Endodermal cell (in vitro differentiated cells): ENCODE measurements at regions not wholly inside any gene's neighbourhood (a gene's known extent, or its start where the extent isn't known, plus 50 kb on each side); places are given as distances from the start of the nearest gene placed in this dataset.
"Not testable (repeated sequence)": the region's sequence is repeated elsewhere in the genome, so short reads cannot be mapped to it uniquely, and the experiment has no call there.

Experiments
- DNase-seq: peaks from one replicate; pipeline ENCODE4 v3.0.0-alpha.2; 2017
- H3K27ac ChIP-seq: 2 replicates; pipeline ENCODE4 v1.5.1; 2013; ENCODE audit warnings: mild to moderate bottlenecking, low read depth, low read length, moderate library complexity
- H3K27me3 ChIP-seq: 2 replicates; pipeline ENCODE4 v1.6.1; 2013; ENCODE audit warnings: mild to moderate bottlenecking, low read length, moderate library complexity; ENCODE audit not compliant: insufficient read depth, control insufficient read depth, poor library complexity, severe bottlenecking
- H3K36me3 ChIP-seq: 2 replicates; pipeline ENCODE4 v1.7.0; 2013; ENCODE audit warnings: mild to moderate bottlenecking, low read length, moderate library complexity; ENCODE audit not compliant: control insufficient read depth, insufficient read depth
- H3K4me1 ChIP-seq: one replicate; pipeline ENCODE4 v1.7.0; 2013; ENCODE audit warnings: low read length; ENCODE audit not compliant: control insufficient read depth, insufficient read depth
- H3K4me3 ChIP-seq: 2 replicates; pipeline ENCODE4 v1.5.1; 2013; ENCODE audit warnings: mild to moderate bottlenecking, low read length, moderate library complexity
- H3K9ac ChIP-seq: 2 replicates; pipeline ENCODE4 v1.6.1; 2013; ENCODE audit warnings: mild to moderate bottlenecking, low read length, moderate library complexity; ENCODE audit not compliant: poor library complexity, severe bottlenecking; ENCODE audit errors: extremely low read depth
- H3K9me3 ChIP-seq: 2 replicates; pipeline ENCODE4 v1.6.1; 2013; ENCODE audit warnings: mild to moderate bottlenecking, low read length, moderate library complexity; ENCODE audit not compliant: control insufficient read depth
- H3K27ac Mint-ChIP-seq: 2 replicates; pipeline ENCODE4 v1.8.0; 2020; ENCODE audit warnings: mixed read lengths
- H3K27me3 Mint-ChIP-seq: 2 replicates; pipeline ENCODE4 v1.8.0; 2021; ENCODE audit warnings: mild to moderate bottlenecking, mixed read lengths; ENCODE audit not compliant: insufficient read depth
- H3K36me3 Mint-ChIP-seq: 2 replicates; pipeline ENCODE4 v1.8.0; 2020; ENCODE audit warnings: low read depth, mixed read lengths
- H3K4me1 Mint-ChIP-seq: 2 replicates; pipeline ENCODE4 v1.8.0; 2020; ENCODE audit warnings: mixed read lengths
- H3K4me3 Mint-ChIP-seq: 2 replicates; pipeline ENCODE4 v1.8.0; 2020; ENCODE audit warnings: mild to moderate bottlenecking, moderate library complexity, mixed read lengths
- H3K9me3 Mint-ChIP-seq: 2 replicates; pipeline ENCODE4 v1.8.0; 2020; ENCODE audit warnings: mild to moderate bottlenecking, mixed read lengths
- WGBS, 2 experiments: methylation state at CpG; one replicate each; pipeline versions ENCODE4 v1.1.5 to v1.1.7; 2013; ENCODE audit warnings: missing lambda C conversion rate in 2 of 2, mixed read lengths in 1 of 2; ENCODE audit not compliant: insufficient coverage in 1 of 2, insufficient read length in 1 of 2; 5-methylcytosine and 5-hydroxymethylcytosine counted together
- TF ChIP-seq, protein P1 (sequence below): fragments of 200-600 bp; sonication (generic); conservative IDR thresholded peaks from 2 replicates; pipeline ENCODE4 v1.5.0; 2021; ENCODE audit warnings: antibody characterized with exemption, mild to moderate bottlenecking

DNA sequence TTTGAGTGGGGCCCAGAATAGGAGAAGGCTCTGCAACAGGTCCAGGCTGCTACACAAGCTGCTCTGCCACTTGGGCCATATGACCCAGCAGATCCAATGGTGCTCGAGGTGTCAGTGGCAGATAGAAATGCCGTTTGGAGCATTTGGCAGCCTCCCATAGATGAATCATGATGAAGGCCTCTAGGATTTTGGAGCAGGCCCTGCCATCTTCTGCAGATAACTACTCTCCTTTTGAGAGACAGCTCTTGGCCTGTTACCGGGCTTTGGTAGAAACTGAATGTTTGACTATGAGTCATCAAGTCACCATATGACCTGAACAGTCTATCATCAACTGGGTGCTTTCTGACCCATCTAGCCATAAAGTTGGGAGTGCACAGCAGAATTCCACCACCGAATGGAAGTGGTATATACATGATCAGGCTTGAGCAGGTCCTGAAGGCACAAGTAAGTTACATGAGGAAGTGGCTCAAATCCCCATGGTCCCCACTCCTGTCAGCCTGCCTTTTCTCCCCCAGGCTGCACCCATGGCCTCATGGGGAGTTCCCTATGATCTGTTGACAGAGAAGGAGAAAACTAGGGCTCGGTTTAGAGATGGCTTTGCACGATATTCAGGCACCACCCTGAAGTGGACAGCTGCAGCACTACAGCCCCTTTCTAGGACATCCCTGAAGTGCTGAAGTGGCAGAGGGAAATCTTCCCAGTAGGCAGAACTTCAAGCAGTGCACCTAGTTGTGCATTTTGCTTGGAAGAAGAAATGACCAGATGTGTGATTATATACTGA, 971.4 kb downstream of the MCTP2 start:
- H3K4me3 ChIP-seq = no peak overlapping the region
- no peak overlapping the region for H3K27ac ChIP-seq
- 92 to 98% methylated on average over 5 to 6 of the region's 6 CpGs for WGBS, 2 experiments
- Mint-ChIP-seq H3K4me1 (no peaks in the 10 kb centered on the region), H3K36me3 (peaks cover 9% of the 10 kb centered on the region), H3K9me3 (peaks cover 49% of the 10 kb centered on the region), H3K27me3 (no peaks in the 10 kb centered on the region), H3K4me3 (no peak overlapping the region), H3K27ac (no peak overlapping the region)
- no peaks in the 10 kb centered on the region for H3K27me3 ChIP-seq
- peaks cover 8% of the 10 kb centered on the region for H3K9me3 ChIP-seq
- H3K9ac ChIP-seq = no peak overlapping the region
- TF ChIP-seq, protein P1, sequence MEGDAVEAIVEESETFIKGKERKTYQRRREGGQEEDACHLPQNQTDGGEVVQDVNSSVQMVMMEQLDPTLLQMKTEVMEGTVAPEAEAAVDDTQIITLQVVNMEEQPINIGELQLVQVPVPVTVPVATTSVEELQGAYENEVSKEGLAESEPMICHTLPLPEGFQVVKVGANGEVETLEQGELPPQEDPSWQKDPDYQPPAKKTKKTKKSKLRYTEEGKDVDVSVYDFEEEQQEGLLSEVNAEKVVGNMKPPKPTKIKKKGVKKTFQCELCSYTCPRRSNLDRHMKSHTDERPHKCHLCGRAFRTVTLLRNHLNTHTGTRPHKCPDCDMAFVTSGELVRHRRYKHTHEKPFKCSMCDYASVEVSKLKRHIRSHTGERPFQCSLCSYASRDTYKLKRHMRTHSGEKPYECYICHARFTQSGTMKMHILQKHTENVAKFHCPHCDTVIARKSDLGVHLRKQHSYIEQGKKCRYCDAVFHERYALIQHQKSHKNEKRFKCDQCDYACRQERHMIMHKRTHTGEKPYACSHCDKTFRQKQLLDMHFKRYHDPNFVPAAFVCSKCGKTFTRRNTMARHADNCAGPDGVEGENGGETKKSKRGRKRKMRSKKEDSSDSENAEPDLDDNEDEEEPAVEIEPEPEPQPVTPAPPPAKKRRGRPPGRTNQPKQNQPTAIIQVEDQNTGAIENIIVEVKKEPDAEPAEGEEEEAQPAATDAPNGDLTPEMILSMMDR = no peak
- H3K4me1 ChIP-seq = no peaks in the 10 kb centered on the region
- no peaks in the 10 kb centered on the region for H3K36me3 ChIP-seq
- DNase-seq = no peak

DNA sequence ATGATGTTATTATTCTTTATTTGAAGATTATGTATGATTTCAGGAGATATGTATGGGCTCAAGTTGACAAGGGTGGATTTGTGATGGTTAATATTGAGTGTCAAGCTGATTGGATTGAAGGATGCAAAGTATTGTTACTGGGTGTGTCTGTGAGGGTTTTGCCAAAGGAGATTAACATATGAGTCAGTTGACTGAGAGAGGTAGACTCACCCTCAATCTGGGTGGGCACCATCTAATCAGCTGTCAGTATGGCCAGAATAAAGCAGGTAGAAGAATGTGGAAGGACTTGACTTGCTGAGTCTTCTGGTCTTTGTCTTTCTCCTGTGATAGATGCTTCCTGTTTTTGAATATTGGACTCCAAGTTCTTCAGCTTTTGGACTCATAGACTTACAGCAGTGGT, 973.7 kb downstream of the MCTP2 start:
- H3K27me3 ChIP-seq = no peaks in the 10 kb centered on the region
- DNase-seq = no peak
- Mint-ChIP-seq H3K27ac (no peak overlapping the region), H3K36me3 (peaks cover 11% of the 10 kb centered on the region), H3K9me3 (peaks cover 49% of the 10 kb centered on the region), H3K4me3 (no peak overlapping the region), H3K27me3 (no peaks in the 10 kb centered on the region), H3K4me1 (peaks cover 2% of the 10 kb centered on the region)
- H3K9ac ChIP-seq = no peak overlapping the region
- H3K4me1 ChIP-seq = no peaks in the 10 kb centered on the region
- H3K27ac ChIP-seq = no peak overlapping the region
- H3K36me3 ChIP-seq = no peaks in the 10 kb centered on the region
- H3K4me3 ChIP-seq = no peak overlapping the region
- TF ChIP-seq, protein P1 = no peak
- H3K9me3 ChIP-seq = peaks cover 3% of the 10 kb centered on the region

DNA sequence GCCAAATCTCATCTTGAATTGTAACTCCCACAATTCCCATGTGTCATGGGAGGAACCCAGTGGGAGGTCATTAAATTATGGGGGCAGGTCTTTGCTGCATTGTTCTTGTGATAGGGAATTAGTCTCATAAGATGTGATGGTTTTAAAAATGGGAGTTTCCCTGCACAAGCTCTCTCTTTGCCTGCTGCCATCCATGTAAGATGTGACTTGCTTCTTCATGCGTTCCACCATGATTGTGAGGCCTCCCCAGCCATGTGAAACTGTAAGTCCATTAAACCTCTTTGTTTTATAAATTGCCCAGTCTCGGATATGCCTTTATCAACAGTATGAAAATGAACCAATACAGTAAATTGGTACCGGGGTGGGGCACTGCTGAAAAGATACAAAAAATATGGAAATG, 974.5 kb downstream of the MCTP2 start:
- H3K36me3 Mint-ChIP-seq, H3K27me3 ChIP-seq, H3K9ac ChIP-seq, H3K4me1 ChIP-seq, H3K4me3 Mint-ChIP-seq, H3K27me3 Mint-ChIP-seq, H3K4me3 ChIP-seq, DNase-seq, H3K36me3 ChIP-seq, H3K27ac ChIP-seq, H3K9me3 ChIP-seq, H3K4me1 Mint-ChIP-seq, H3K27ac Mint-ChIP-seq: not testable (repeated sequence)
- peaks cover 41% of the 10 kb centered on the region for H3K9me3 Mint-ChIP-seq
- WGBS, 2 experiments = 88 to 97% methylated on average over 3 of the region's 3 CpGs

DNA sequence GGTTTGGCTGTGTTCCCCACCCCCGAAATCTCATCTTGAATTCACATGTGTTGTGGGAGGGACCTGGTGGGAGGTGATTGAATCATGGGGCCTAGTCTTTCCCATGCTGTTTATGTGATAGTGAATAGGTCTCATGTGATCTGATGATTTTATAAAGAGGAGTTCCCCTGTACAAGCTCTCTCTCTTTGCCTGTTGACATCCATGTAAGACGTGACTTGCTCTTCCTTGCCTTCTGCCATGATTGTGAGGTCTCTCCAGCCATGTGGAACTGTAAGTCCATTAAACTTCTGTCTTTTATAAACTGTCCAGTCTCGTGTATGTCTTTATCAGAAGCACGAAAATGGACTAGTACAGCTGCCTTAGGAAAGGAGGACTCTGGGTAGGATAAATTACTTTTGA, 976.7 kb downstream of the MCTP2 start:
- Histone ChIP-seq H3K9me3 (no peaks in the 10 kb centered on the region), H3K27me3 (no peaks in the 10 kb centered on the region), H3K36me3 (no peaks in the 10 kb centered on the region), H3K4me1 (no peaks in the 10 kb centered on the region), H3K4me3 (no peak overlapping the region), H3K27ac (no peak overlapping the region), H3K9ac (no peak overlapping the region)
- 91 to 94% methylated on average over 2 to 4 of the region's 4 CpGs for WGBS, 2 experiments
- H3K9me3 Mint-ChIP-seq = peaks cover 36% of the 10 kb centered on the region
- peaks cover 11% of the 10 kb centered on the region for H3K4me1 Mint-ChIP-seq
- no peak for DNase-seq
- no peak overlapping the region for H3K4me3 Mint-ChIP-seq
- TF ChIP-seq, protein P1 = no peak
- peaks cover 9% of the 10 kb centered on the region for H3K36me3 Mint-ChIP-seq
- no peak overlapping the region for H3K27ac Mint-ChIP-seq
- H3K27me3 Mint-ChIP-seq = no peaks in the 10 kb centered on the region
